DND-41 (cell line): ENCODE measurements at regions not wholly inside any gene's neighbourhood (a gene's known extent, or its start where the extent isn't known, plus 50 kb on each side); places are given as distances from the start of the nearest gene placed in this dataset.

Source experiments
- ATAC-seq: fragments of 200-7000 bp; cut with Tn5 transposase; 3 replicates; pipeline ENCODE4 v1.9.1; 2021; ENCODE audit warnings: low read depth; ENCODE audit not compliant: insufficient read depth
- DNase-seq: peaks from one replicate; pipeline ENCODE4 v3.0.0-alpha.2; 2020
- H2AFZ ChIP-seq: 2 replicates; pipeline ENCODE4 v1.6.0; 2012; ENCODE audit warnings: low read depth, low read length
- H3K27ac ChIP-seq: 2 replicates; pipeline ENCODE4 v1.5.1; 2012; ENCODE audit warnings: low read length, inconsistent platforms
- H3K27me3 ChIP-seq: fragments of 200-600 bp; sonication (generic); 2 replicates; pipeline ENCODE4 v1.6.0; 2012; ENCODE audit warnings: low read length, mild to moderate bottlenecking, inconsistent platforms; ENCODE audit not compliant: insufficient read depth, poor library complexity
- H3K36me3 ChIP-seq: 2 replicates; pipeline ENCODE4 v1.5.1; 2012; ENCODE audit warnings: low read length, inconsistent platforms; ENCODE audit not compliant: insufficient read depth
- H3K4me1 ChIP-seq: 2 replicates; pipeline ENCODE4 v1.5.1; 2012; ENCODE audit warnings: mild to moderate bottlenecking, low read length; ENCODE audit not compliant: insufficient read depth
- H3K4me2 ChIP-seq: 2 replicates; pipeline ENCODE4 v1.6.0; 2012; ENCODE audit warnings: mild to moderate bottlenecking, moderate library complexity, low read length, inconsistent platforms; ENCODE audit not compliant: insufficient read depth
- H3K4me3 ChIP-seq, 2 experiments: fragments of 200-600 bp in 1 of 2; shearing (Covaris generic) in 1 of 2; 2 replicates each; pipeline ENCODE4 v1.5.1; 2012 to 2016; ENCODE audit warnings: inconsistent platforms in 2 of 2, low read length in 2 of 2, mild to moderate bottlenecking in 2 of 2, low read depth in 1 of 2, moderate library complexity in 1 of 2
- H3K79me2 ChIP-seq: 2 replicates; pipeline ENCODE4 v1.6.0; 2012; ENCODE audit warnings: low read length, inconsistent platforms; ENCODE audit not compliant: insufficient read depth
- H3K9ac ChIP-seq: 2 replicates; pipeline ENCODE4 v1.6.0; 2012; ENCODE audit warnings: low read depth, mild to moderate bottlenecking, inconsistent platforms, low read length, moderate library complexity
- H3K9me3 ChIP-seq: 2 replicates; pipeline ENCODE4 v1.5.1; 2012; ENCODE audit warnings: low read length, moderate library complexity, mild to moderate bottlenecking, inconsistent platforms; ENCODE audit not compliant: insufficient read depth, severe bottlenecking
- H4K20me1 ChIP-seq: 2 replicates; pipeline ENCODE4 v1.6.0; 2012; ENCODE audit warnings: low read length; ENCODE audit not compliant: insufficient read depth
- EZH2 ChIP-seq: IDR thresholded peaks from 3 replicates; pipeline ENCODE4 v1.6.1; 2012; ENCODE audit warnings: borderline replicate concordance, low read depth, mild to moderate bottlenecking, moderate library complexity, low read length, inconsistent platforms; ENCODE audit not compliant: severe bottlenecking
- TF ChIP-seq, protein P1 (sequence below): IDR thresholded peaks from 2 replicates; pipeline ENCODE4 v1.5.1; 2012; ENCODE audit warnings: borderline replicate concordance, low read length, moderate library complexity, mild to moderate bottlenecking; ENCODE audit not compliant: poor library complexity, severe bottlenecking; ENCODE audit errors: extremely low read depth

DNA sequence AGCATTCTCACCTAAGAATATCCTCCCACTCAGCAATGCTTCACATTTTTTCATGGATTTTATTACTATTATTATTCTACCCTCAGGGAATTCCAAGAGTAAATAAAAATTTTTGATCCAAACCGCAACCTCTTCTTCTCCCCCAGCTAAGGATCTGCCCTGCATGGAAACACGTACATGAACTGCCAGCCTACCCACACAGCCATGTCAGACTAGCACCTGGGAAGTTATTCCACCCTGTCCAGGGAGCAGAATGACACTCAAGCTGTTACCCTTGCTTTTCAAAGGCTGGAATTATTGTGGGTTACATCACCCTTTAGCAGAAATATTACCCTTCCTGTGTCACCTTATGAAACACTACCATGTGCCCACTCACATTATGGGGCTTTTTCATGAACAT, 227.3 kb upstream of the USP15 start:
- Histone ChIP-seq H3K4me3 (no peak overlapping the region), H3K4me1 (no peaks in the 10 kb centered on the region), H3K9me3 (no peaks in the 10 kb centered on the region), H4K20me1 (no peaks in the 10 kb centered on the region), H3K9ac (no peak overlapping the region), H3K36me3 (no peaks in the 10 kb centered on the region), H3K4me2 (no peak overlapping the region), H3K79me2 (no peaks in the 10 kb centered on the region), H2AFZ (no peak overlapping the region), H3K27me3 (no peaks in the 10 kb centered on the region), H3K27ac (no peak overlapping the region)
- no peak for TF ChIP-seq EZH2
- TF ChIP-seq, protein P1, sequence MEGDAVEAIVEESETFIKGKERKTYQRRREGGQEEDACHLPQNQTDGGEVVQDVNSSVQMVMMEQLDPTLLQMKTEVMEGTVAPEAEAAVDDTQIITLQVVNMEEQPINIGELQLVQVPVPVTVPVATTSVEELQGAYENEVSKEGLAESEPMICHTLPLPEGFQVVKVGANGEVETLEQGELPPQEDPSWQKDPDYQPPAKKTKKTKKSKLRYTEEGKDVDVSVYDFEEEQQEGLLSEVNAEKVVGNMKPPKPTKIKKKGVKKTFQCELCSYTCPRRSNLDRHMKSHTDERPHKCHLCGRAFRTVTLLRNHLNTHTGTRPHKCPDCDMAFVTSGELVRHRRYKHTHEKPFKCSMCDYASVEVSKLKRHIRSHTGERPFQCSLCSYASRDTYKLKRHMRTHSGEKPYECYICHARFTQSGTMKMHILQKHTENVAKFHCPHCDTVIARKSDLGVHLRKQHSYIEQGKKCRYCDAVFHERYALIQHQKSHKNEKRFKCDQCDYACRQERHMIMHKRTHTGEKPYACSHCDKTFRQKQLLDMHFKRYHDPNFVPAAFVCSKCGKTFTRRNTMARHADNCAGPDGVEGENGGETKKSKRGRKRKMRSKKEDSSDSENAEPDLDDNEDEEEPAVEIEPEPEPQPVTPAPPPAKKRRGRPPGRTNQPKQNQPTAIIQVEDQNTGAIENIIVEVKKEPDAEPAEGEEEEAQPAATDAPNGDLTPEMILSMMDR: no peak
- DNase-seq (no peak), ATAC-seq (no peak)

DNA sequence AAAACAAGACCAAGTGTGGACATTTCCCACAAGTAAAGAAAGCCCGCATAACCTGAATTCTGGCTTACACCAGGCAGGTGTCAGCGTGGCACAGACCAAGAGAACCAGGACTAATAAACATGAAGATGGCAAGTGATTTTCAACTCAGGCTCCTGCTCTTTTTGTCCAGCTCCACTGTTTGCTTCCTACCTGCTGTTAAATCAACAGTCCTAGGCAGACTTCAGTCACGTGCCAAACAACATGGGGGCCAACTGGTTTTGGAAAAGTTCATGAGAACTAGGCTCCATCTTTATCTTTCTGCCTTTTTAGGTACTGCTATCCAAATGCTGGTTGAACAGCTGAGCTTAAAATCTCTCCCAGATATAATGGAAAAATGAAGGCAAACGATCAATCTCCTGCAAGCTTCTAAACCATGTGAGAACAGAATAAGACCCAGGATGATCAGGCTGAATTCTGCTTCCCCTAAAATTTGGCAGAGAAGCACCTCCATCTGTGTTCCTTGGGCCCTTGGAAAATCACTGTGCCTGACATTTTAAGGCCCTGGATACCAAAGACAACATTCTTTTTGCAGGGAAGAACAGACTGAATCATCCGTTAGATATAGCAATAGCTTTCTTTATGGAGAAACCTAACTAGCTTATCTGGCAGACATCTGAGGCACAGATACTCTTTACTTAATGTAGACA, 215.6 kb upstream of the USP15 start:
- Histone ChIP-seq H3K4me3 (no peak overlapping the region), H2AFZ (no peak overlapping the region), H3K4me2 (no peak overlapping the region), H3K4me1 (no peaks in the 10 kb centered on the region), H3K9ac (no peak overlapping the region), H3K79me2 (no peaks in the 10 kb centered on the region), H3K27me3 (no peaks in the 10 kb centered on the region), H3K27ac (no peak overlapping the region), H3K36me3 (no peaks in the 10 kb centered on the region), H4K20me1 (no peaks in the 10 kb centered on the region), H3K9me3 (no peaks in the 10 kb centered on the region)
- TF ChIP-seq, protein P1: no peak
- no peak for TF ChIP-seq EZH2
- no peak for ATAC-seq
- DNase-seq: no peak

DNA sequence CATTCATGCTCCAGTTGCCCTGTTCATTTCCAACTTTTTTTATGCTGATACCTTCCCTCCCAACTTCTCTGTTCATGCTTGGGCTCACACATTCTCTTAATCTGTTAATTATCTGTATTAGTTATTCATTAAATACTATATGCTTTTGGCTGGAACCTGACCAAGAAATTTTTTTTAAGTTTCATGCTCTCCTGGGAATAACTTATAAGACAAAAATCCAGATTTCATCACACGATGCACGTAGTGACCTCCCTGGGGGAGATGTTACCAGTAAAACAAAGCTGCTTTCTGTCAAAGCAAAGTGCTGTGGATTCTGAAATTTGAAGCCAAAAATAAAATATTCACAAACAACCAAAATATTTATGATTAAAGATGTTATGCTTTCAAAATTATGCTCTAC, 215.0 kb upstream of the USP15 start:
- Histone ChIP-seq H3K4me2 (no peak overlapping the region), H3K79me2 (no peaks in the 10 kb centered on the region), H4K20me1 (no peaks in the 10 kb centered on the region), H3K9ac (no peak overlapping the region), H3K36me3 (no peaks in the 10 kb centered on the region), H3K27me3 (no peaks in the 10 kb centered on the region), H3K27ac (no peak overlapping the region), H3K9me3 (no peaks in the 10 kb centered on the region), H3K4me3 (no peak overlapping the region), H3K4me1 (no peaks in the 10 kb centered on the region), H2AFZ (no peak overlapping the region)
- no peak for ATAC-seq
- no peak for DNase-seq
- no peak for TF ChIP-seq EZH2
- TF ChIP-seq, protein P1: no peak
